ENCODE measurements at regions not wholly inside any gene's neighbourhood (a gene's known extent, or its start where the extent isn't known, plus 50 kb on each side); places are given as distances from the start of the nearest gene placed in this dataset.

DNA sequence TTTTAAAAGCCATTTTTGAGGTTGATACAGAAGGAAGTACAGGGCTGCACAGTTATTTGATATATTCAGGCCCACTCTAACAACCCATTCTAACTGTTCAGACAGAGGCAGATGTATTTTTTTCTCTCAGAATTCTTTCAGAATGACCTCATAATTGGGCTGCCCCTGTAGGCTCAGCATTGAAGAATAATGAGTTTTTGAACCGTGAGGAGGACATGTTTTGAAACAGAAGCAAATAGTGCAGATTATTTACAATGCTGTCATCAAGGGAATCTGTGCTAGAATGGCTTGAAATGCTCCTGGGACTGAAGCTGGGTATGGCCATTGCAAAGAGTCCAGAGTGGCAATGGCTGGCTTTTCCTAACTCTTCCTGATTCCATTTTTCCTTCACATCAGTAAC lies 158.1 kb downstream of the SOX3 start:
- no peaks in the 10 kb centered on the region for H3K4me1 ChIP-seq (ENCODE audit: insufficient read depth, low read length, poor library complexity, severe bottlenecking)
- H3K4me3 ChIP-seq (ENCODE audit: low read length, poor library complexity, severe bottlenecking) = no peak overlapping the region
- H3K9ac ChIP-seq (ENCODE audit: low read depth, low read length, poor library complexity, severe bottlenecking) = no peak overlapping the region
- H3K9me2 ChIP-seq (replicated peaks; ENCODE audit: low read depth, low read length) = no peaks in the 10 kb centered on the region
- H3K9me3 ChIP-seq (ENCODE audit: insufficient read depth, low read depth, low read length) = no peaks in the 10 kb centered on the region
- no peak overlapping the region for H3K4me2 ChIP-seq (ENCODE audit: low read depth, low read length, poor library complexity, severe bottlenecking)
- no peaks in the 10 kb centered on the region for H3K27me3 ChIP-seq (ENCODE audit: insufficient read depth, low read length, poor library complexity, severe bottlenecking)
- H3K36me3 ChIP-seq (ENCODE audit: insufficient read depth, low read length) = no peaks in the 10 kb centered on the region
- H3K79me2 ChIP-seq (ENCODE audit: insufficient read depth, low read length) = no peaks in the 10 kb centered on the region
- H4K20me1 ChIP-seq (ENCODE audit: insufficient read depth, low read length, poor library complexity, severe bottlenecking) = no peaks in the 10 kb centered on the region
- H3F3A ChIP-seq (ENCODE audit: low read depth) = no peaks in the 10 kb centered on the region
- TF ChIP-seq, protein P1, sequence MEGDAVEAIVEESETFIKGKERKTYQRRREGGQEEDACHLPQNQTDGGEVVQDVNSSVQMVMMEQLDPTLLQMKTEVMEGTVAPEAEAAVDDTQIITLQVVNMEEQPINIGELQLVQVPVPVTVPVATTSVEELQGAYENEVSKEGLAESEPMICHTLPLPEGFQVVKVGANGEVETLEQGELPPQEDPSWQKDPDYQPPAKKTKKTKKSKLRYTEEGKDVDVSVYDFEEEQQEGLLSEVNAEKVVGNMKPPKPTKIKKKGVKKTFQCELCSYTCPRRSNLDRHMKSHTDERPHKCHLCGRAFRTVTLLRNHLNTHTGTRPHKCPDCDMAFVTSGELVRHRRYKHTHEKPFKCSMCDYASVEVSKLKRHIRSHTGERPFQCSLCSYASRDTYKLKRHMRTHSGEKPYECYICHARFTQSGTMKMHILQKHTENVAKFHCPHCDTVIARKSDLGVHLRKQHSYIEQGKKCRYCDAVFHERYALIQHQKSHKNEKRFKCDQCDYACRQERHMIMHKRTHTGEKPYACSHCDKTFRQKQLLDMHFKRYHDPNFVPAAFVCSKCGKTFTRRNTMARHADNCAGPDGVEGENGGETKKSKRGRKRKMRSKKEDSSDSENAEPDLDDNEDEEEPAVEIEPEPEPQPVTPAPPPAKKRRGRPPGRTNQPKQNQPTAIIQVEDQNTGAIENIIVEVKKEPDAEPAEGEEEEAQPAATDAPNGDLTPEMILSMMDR (conservative IDR thresholded peaks at IDR 0.05; ENCODE audit: low read length) = no peak
- TF ChIP-seq EZH2phosphoT487 (IDR thresholded peaks at IDR 0.05; ENCODE audit: borderline replicate concordance) = no peak
- H2AFZ ChIP-seq (ENCODE audit: low read length) = no peak overlapping the region

DNA sequence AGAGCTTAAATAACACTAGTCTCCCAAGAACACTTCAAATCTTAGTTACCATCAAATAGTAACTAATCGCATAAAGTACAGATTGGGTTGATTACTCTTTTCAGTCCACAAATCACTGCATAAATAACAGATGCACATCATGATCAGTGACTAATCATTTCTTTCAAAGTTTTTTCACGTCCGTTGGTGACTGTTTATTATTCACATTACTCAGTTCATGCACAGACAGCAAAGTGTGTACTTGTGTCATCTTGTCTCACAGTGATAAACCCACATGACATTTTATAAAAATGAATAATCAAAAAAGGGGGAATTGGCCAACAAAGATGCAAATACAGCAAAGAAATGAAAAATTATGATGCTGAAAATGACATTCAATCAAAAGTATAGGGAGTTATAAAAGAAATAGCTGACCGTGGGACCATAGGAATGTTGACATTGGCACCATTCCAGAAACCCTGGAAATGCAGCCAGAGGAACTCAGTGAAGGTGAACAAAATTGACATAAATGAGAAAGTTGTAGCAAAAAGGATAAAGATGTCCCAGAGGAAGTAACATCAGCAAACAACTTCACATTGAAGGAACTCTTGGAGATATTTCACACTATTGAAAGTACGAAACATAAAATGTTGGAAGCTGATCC lies 161.5 kb downstream of the SOX3 start:
- Histone ChIP-seq H3K4me1 (ENCODE audit: insufficient read depth, low read length, poor library complexity, severe bottlenecking) (no peaks in the 10 kb centered on the region), H4K20me1 (ENCODE audit: insufficient read depth, low read length, poor library complexity, severe bottlenecking) (no peaks in the 10 kb centered on the region), H3K9me2 (replicated peaks; ENCODE audit: low read depth, low read length) (no peaks in the 10 kb centered on the region), H2AFZ (ENCODE audit: low read length) (no peak overlapping the region), H3K27me3 (ENCODE audit: insufficient read depth, low read length, poor library complexity, severe bottlenecking) (no peaks in the 10 kb centered on the region), H3K79me2 (ENCODE audit: insufficient read depth, low read length) (no peaks in the 10 kb centered on the region), H3K4me2 (ENCODE audit: low read depth, low read length, poor library complexity, severe bottlenecking) (no peak overlapping the region), H3F3A (ENCODE audit: low read depth) (no peaks in the 10 kb centered on the region), H3K9me3 (ENCODE audit: insufficient read depth, low read depth, low read length) (no peaks in the 10 kb centered on the region), H3K9ac (ENCODE audit: low read depth, low read length, poor library complexity, severe bottlenecking) (no peak overlapping the region), H3K36me3 (ENCODE audit: insufficient read depth, low read length) (no peaks in the 10 kb centered on the region), H3K4me3 (ENCODE audit: low read length, poor library complexity, severe bottlenecking) (no peak overlapping the region)
- TF ChIP-seq, protein P1 (conservative IDR thresholded peaks at IDR 0.05; ENCODE audit: low read length) = no peak
- no peak for TF ChIP-seq EZH2phosphoT487 (IDR thresholded peaks at IDR 0.05; ENCODE audit: borderline replicate concordance)

DNA sequence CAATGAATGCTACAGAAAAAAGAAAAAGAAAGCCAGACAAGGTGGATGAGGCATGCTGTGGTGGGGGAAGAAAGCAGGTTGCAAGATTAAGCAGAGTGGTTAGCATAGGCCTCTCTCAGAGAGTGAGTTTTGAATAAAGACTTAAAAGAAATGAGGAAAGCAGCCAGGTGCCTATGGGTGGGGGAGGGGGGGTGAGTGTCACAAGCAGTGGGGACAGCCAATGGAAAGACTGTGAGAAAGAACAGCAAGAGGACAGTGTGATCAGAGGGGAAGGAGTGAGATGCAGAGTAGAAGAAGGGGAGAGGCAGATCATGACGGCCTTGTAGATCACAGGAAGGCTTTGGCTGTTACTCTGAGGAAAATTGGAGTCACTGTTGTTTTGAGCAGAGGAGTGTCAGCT lies 162.5 kb downstream of the SOX3 start:
- Histone ChIP-seq H3K4me1 (ENCODE audit: insufficient read depth, low read length, poor library complexity, severe bottlenecking) (no peaks in the 10 kb centered on the region), H4K20me1 (ENCODE audit: insufficient read depth, low read length, poor library complexity, severe bottlenecking) (no peaks in the 10 kb centered on the region), H3K27me3 (ENCODE audit: insufficient read depth, low read length, poor library complexity, severe bottlenecking) (no peaks in the 10 kb centered on the region), H3K9me3 (ENCODE audit: insufficient read depth, low read depth, low read length) (no peaks in the 10 kb centered on the region), H3F3A (ENCODE audit: low read depth) (no peaks in the 10 kb centered on the region), H3K4me3 (ENCODE audit: low read length, poor library complexity, severe bottlenecking) (no peak overlapping the region), H3K36me3 (ENCODE audit: insufficient read depth, low read length) (no peaks in the 10 kb centered on the region), H3K79me2 (ENCODE audit: insufficient read depth, low read length) (no peaks in the 10 kb centered on the region), H3K9ac (ENCODE audit: low read depth, low read length, poor library complexity, severe bottlenecking) (no peak overlapping the region), H3K4me2 (ENCODE audit: low read depth, low read length, poor library complexity, severe bottlenecking) (no peak overlapping the region), H3K9me2 (replicated peaks; ENCODE audit: low read depth, low read length) (no peaks in the 10 kb centered on the region), H2AFZ (ENCODE audit: low read length) (no peak overlapping the region)
- TF ChIP-seq EZH2phosphoT487 (IDR thresholded peaks at IDR 0.05; ENCODE audit: borderline replicate concordance) = no peak
- TF ChIP-seq, protein P1 (conservative IDR thresholded peaks at IDR 0.05; ENCODE audit: low read length) = no peak
